Brain microvascular endothelial cell (primary cell): ENCODE measurements at regions not wholly inside any gene's neighbourhood (a gene's known extent, or its start where the extent isn't known, plus 50 kb on each side); places are given as distances from the start of the nearest gene placed in this dataset.

Experiments
- DNase-seq: peaks from one replicate; pipeline ENCODE4 v3.0.0-alpha.2; 2020
- H3K27ac ChIP-seq: fragments of 250-450 bp; sonication (Bioruptor Pico); 2 replicates; pipeline ENCODE4 v1.5.1; 2020; ENCODE audit warnings: mild to moderate bottlenecking, moderate library complexity
- H3K27me3 ChIP-seq: fragments of 250-450 bp; sonication (Bioruptor Pico); replicated peaks from 2 replicates; pipeline ENCODE4 v1.5.1; 2020; ENCODE audit warnings: mild to moderate bottlenecking
- H3K36me3 ChIP-seq: fragments of 250-450 bp; sonication (Bioruptor Pico); replicated peaks from 2 replicates; pipeline ENCODE4 v1.5.1; 2020; ENCODE audit warnings: mild to moderate bottlenecking
- H3K4me3 ChIP-seq: 2 replicates; pipeline ENCODE4 v1.5.1; 2011; ENCODE audit warnings: low read depth, mild to moderate bottlenecking, control low read depth, low read length, moderate library complexity
- in situ Hi-C: cut with HindIII; loops from 2 replicates; pipeline ENCODE4 v1.10.0; 2017; ENCODE audit warnings: low sequenced_read_pairs, low pct_ligation_motif_present
- TF ChIP-seq, protein P1 (sequence below): IDR thresholded peaks from 2 replicates; pipeline ENCODE4 v1.5.1; 2011; ENCODE audit warnings: low read depth, mild to moderate bottlenecking, moderate library complexity, low read length, control low read depth, inconsistent platforms; ENCODE audit errors: missing control alignments

DNA sequence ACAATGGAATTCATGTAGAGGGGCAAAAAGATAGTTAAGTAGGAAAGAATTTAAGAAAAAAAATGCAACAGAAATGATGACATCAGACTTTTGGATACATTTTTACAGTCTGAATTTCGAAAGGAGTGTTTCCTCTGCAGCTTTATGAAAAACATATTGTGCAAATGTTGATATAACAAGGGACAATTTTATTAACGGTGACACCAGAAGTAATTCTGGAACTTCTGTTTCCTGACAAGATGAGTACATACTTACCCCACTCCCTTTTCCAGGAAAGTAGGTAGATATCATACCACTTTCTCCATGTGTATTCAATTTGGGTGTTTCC lies 369.6 kb downstream of the FBXO15 start:
- DNase-seq = no peak
- TF ChIP-seq, protein P1, sequence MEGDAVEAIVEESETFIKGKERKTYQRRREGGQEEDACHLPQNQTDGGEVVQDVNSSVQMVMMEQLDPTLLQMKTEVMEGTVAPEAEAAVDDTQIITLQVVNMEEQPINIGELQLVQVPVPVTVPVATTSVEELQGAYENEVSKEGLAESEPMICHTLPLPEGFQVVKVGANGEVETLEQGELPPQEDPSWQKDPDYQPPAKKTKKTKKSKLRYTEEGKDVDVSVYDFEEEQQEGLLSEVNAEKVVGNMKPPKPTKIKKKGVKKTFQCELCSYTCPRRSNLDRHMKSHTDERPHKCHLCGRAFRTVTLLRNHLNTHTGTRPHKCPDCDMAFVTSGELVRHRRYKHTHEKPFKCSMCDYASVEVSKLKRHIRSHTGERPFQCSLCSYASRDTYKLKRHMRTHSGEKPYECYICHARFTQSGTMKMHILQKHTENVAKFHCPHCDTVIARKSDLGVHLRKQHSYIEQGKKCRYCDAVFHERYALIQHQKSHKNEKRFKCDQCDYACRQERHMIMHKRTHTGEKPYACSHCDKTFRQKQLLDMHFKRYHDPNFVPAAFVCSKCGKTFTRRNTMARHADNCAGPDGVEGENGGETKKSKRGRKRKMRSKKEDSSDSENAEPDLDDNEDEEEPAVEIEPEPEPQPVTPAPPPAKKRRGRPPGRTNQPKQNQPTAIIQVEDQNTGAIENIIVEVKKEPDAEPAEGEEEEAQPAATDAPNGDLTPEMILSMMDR = no peak
- in situ Hi-C loops = no loop called here

DNA sequence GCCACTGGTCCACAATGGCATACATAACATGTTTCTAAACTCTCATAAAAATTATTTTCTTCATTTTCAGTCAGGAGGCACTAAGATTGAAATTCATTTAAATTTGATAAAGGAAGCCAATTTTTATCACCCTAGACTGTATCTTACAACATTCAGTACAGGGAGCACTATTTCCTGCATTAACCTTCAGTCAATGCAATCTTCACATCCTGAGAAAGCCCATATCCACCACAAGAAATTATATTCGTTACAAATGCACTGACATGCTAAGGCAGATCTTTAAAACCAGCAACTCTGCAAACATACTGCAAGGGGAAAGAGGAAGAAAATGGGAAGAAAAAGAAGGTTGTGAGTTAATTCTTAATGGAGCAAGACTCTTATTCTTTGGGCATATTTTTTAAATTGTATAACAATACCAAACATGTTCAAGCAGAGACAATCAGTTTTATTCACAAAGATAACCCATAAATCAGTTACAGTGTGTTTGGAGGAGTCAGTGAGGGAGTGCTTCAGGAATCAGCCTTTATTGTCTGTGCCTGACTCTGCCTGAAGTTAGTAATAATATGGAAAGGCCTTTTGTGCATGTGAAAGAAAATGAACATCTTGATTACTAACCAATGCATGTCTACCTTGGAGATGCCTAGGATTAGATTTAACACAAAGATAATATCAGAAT lies 370.1 kb downstream of the FBXO15 start:
- no peak overlapping the region for H3K27ac ChIP-seq
- no peak for DNase-seq
- in situ Hi-C loops = no loop called here
- H3K4me3 ChIP-seq = no peak overlapping the region
- no peaks in the 10 kb centered on the region for H3K36me3 ChIP-seq
- TF ChIP-seq, protein P1 = no peak
- H3K27me3 ChIP-seq = no peaks in the 10 kb centered on the region

More for the DNA sequence above, 369.6 kb downstream of the FBXO15 start:
- no peaks in the 10 kb centered on the region for H3K36me3 ChIP-seq
- H3K27me3 ChIP-seq = no peaks in the 10 kb centered on the region
- H3K4me3 ChIP-seq = no peak overlapping the region
- no peak overlapping the region for H3K27ac ChIP-seq

DNA sequence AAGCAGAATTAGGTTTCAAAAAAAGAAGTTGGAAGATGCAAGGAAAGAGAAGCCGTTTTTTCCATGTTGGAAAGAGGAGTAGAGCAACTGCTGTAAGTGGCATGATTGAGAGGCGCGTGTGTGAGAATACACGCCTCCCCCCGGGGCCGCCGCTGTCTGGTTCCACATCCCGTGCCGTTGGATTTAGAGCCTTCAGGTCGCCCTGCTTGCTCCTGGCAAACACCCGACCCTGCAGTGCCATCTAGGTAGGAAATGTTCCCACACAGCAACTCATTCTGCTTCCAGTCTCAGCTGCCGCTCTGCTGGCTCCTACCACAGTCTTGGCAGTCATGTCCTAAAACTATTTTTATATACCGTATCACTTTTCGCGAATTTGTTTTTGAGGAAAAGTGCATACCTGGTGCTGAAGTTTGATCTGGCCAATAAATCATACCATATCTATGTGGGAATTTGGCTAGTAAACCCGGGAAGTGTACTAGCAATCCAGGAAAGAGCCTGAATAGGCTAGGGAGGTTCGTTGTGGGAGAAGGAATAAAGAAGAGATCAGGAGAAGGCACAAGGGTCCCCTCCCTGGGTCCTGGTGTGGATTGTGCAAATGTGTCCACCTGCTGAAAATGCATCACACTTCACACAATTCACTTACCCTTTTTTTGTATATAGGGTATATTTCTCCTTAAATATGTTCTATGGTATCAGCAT lies 372.7 kb downstream of the FBXO15 start:
- Histone ChIP-seq H3K27me3 (no peaks in the 10 kb centered on the region), H3K27ac (no peak overlapping the region), H3K4me3 (no peak overlapping the region), H3K36me3 (no peaks in the 10 kb centered on the region)
- TF ChIP-seq, protein P1 = no peak
- no peak for DNase-seq
- in situ Hi-C loops = no loop called here

DNA sequence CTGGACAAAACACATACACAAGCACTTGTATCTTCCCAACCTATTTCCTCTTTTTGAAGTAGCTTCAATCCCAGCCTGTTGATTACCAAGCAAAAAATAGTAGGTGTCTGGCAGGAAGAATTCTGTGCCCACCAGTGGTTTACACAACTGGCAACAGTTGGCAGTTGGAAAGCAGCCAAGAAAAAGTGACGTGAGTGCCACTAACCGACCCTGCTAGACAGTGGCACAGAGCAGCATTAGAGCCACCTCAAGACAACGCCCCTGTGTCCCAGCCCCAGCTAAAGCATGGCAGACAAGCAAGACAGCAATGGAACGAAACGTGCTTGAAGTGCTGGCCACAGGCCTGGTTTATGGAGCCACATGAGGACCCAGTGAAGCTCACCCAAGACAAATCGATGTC lies 379.6 kb downstream of the FBXO15 start:
- H3K27me3 ChIP-seq = no peaks in the 10 kb centered on the region
- no peak for DNase-seq
- in situ Hi-C loops = no loop called here
- TF ChIP-seq, protein P1 = no peak
- no peak overlapping the region for H3K4me3 ChIP-seq
- H3K36me3 ChIP-seq = no peaks in the 10 kb centered on the region
- H3K27ac ChIP-seq = no peak overlapping the region

DNA sequence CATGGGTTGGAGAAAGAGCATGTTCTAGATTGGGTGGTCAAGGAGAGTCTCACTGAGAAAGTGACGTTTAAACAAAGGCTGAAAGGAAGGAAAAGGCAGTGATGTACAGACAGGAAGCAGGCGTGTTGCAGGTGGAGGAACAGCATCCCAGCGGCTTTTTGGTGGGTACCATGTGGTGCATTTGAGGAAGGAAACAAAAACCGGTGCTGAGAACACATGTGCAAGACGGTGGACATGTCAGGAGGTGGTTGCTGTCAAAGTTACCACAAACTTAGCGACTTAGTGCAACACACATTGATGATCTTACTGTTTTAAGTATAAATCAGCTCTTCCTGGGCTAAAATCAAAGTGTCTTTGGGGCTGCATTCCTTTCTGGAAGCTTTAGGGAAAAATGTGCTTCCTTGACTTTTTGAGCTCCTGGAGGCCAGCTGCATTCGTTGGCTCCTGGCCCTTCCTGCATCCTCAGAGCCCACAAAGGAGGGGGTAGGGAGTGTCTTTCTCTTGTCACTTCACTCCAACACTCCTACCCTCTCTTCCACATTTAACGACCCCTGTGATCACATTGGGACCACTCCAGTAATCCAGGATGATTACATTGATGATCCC lies 380.6 kb downstream of the FBXO15 start:
- Histone ChIP-seq H3K27me3 (no peaks in the 10 kb centered on the region), H3K4me3 (no peak overlapping the region), H3K36me3 (no peaks in the 10 kb centered on the region), H3K27ac (no peak overlapping the region)
- no peak for DNase-seq
- TF ChIP-seq, protein P1 = no peak
- in situ Hi-C loops = no loop called here

DNA sequence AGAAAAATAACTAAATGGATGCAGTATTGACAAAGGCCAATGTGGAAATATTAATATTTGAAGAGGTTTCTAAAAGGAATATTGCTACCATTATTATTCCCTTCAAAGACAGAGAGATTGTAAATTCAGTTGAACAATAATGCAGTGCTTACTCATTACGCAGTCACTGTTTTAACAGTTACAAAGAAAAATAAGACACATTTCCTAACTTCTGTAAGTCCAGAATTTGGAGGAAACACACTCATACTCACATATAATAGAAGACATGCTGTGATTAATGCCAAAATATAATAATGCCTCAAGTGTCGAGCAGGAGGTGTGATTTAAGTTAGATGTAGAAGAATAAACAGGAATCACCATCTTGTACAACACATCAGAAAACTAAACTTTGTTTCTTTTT lies 389.2 kb downstream of the FBXO15 start:
- no peaks in the 10 kb centered on the region for H3K36me3 ChIP-seq
- in situ Hi-C loops = no loop called here
- H3K4me3 ChIP-seq = no peak overlapping the region
- H3K27me3 ChIP-seq = no peaks in the 10 kb centered on the region
- TF ChIP-seq, protein P1 = no peak
- no peak overlapping the region for H3K27ac ChIP-seq
- DNase-seq = no peak
